LNCaP clone FGC (cell line): ENCODE measurements at regions not wholly inside any gene's neighbourhood (a gene's known extent, or its start where the extent isn't known, plus 50 kb on each side); places are given as distances from the start of the nearest gene placed in this dataset.
"Not testable (repeated sequence)": the region's sequence is repeated elsewhere in the genome, so short reads cannot be mapped to it uniquely, and the experiment has no call there.

ENCODE experiments used
- DNase-seq: peaks from one replicate; pipeline ENCODE4 v3.0.0-alpha.2; 2011; ENCODE audit warnings: low read depth
- H3K4me3 ChIP-seq: 2 replicates; pipeline ENCODE4 v1.5.1; 2011; ENCODE audit warnings: mild to moderate bottlenecking, low read depth, low read length, control low read depth
- TF ChIP-seq, protein P1 (sequence below): IDR thresholded peaks from 2 replicates; pipeline ENCODE4 v1.5.1; 2012; ENCODE audit warnings: mild to moderate bottlenecking; ENCODE audit not compliant: control insufficient read depth, insufficient read depth; ENCODE audit errors: extremely low read depth

DNA sequence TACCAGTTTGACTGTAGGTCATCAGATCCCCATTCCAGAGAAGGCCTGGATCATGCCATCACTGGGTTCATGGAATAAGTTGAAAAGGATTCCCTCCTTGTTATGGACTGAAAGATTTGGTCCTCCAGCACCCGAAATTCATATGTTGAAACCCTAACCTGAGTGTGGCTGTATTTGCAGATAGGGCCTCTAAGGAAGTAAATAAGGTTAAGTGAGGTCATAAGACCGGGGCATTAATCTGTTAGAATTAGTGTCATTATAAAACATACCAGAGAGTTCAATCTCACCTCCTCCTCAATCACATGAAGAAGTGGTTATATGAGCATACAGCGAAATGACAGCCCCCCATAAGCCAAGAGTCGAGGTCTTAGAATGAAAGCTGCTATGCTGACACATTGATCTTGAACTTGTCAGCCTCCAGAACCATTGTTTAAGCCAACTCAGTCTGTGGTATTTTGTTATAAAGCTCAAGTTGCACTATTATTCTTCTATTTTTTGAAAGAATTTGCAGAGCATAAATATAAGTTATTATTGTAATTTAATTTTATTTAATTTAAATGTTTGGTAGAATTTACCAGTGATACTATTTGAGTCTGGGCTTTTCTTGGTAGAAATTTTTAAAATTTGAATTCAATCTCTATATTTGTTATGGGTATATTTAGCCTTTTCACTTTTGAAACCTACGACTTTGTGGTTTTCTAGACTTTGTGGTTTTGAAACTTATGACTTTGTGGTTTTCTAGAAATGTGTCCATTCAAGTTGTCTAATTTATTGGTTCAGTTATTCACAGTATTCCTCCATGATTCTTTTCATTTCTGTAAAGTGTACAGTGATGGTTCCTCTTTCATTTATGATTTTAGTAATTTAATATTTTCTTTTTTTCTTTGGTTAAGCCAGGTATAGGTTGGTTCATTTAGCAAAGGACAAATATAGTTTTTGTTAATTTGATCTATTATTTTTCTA is 1206.7 kb upstream of the CDH2 start:
- TF ChIP-seq, protein P1, sequence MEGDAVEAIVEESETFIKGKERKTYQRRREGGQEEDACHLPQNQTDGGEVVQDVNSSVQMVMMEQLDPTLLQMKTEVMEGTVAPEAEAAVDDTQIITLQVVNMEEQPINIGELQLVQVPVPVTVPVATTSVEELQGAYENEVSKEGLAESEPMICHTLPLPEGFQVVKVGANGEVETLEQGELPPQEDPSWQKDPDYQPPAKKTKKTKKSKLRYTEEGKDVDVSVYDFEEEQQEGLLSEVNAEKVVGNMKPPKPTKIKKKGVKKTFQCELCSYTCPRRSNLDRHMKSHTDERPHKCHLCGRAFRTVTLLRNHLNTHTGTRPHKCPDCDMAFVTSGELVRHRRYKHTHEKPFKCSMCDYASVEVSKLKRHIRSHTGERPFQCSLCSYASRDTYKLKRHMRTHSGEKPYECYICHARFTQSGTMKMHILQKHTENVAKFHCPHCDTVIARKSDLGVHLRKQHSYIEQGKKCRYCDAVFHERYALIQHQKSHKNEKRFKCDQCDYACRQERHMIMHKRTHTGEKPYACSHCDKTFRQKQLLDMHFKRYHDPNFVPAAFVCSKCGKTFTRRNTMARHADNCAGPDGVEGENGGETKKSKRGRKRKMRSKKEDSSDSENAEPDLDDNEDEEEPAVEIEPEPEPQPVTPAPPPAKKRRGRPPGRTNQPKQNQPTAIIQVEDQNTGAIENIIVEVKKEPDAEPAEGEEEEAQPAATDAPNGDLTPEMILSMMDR = no peak
- no peak for DNase-seq
- H3K4me3 ChIP-seq = no peak overlapping the region

- TF ChIP-seq, protein P1 = no peak
- no peak for DNase-seq
- H3K4me3 ChIP-seq = no peak overlapping the region
These were observed 1201.8 kb upstream of the CDH2 start for GRCh38 chr18:29378651-29379136.

GRCh38 chr18:29377346-29377745 is 1200.4 kb upstream of the CDH2 start:
- H3K4me3 ChIP-seq = no peak overlapping the region
- no peak for DNase-seq
- TF ChIP-seq, protein P1 = no peak

GRCh38 chr18:29373000-29373399 is 1196.1 kb upstream of the CDH2 start:
- no peak for DNase-seq
- no peak overlapping the region for H3K4me3 ChIP-seq
- TF ChIP-seq, protein P1 = no peak

- TF ChIP-seq, protein P1 = peak; percentile 22; the same call in 1 of the 2 replicates
- H3K4me3 ChIP-seq = no peak overlapping the region
- DNase-seq = no peak
These were observed 1184.9 kb upstream of the CDH2 start for GRCh38 chr18:29361843-29362242.

- not testable (repeated sequence) for DNase-seq, H3K4me3 ChIP-seq
These were observed 1183.7 kb upstream of the CDH2 start for GRCh38 chr18:29360659-29361058.

GRCh38 chr18:29359222-29359621 is 1182.3 kb upstream of the CDH2 start:
- not testable (repeated sequence) for DNase-seq, H3K4me3 ChIP-seq

- H3K4me3 ChIP-seq = no peak overlapping the region
- TF ChIP-seq, protein P1 = no peak
- DNase-seq = no peak
These were observed 1174.2 kb upstream of the CDH2 start for GRCh38 chr18:29351171-29351570.
